GM04504 (cell line): ENCODE measurements at regions not wholly inside any gene's neighbourhood (a gene's known extent, or its start where the extent isn't known, plus 50 kb on each side); places are given as distances from the start of the nearest gene placed in this dataset.
"Not testable (repeated sequence)": the region's sequence is repeated elsewhere in the genome, so short reads cannot be mapped to it uniquely, and the experiment has no call there.

Experiments used
- DNase-seq: peaks from one replicate; pipeline ENCODE4 v3.0.0-alpha.2; 2012; ENCODE audit warnings: low read depth

DNA sequence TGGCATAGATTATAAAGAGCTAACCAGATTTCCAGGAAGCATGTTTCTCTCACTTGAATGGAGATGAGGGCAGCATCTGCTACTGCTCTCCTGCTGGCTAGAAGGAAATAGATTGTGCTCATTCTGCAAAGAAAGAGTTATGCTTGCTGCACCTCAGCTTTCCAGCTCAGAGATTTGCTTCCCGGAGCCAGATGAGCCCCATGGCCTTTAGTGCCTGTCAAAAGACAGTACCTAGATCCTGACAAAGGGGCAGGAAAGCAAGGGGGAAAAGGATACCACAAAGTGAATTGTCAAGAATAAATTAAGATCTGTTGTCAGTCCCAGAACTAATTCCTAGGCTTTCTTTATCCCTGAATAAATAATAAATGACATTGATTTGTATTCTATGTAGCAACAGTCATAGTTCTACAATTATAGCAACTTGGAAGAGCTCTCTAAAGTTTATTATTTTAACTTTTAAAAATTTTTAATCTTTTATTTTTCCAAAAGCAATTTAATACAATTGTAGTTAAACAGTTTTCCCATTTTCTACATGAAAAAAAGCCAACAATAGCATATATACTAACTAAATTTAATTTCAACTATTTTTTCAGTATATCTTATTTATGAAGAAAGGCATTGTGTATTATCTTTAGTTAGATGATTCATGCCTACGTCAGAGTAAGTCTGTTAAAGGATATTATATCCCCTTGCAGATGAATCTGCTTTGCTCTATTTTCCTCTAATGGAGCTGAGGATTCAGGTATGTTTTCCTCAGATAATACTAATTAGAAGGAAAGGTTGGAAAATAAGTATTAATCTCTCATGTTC is 306.1 kb upstream of the DDI1 start:
- DNase-seq: no peak

- no peak for DNase-seq
Measured at GRCh38 chr11:103731670-103732069, 304.8 kb upstream of the DDI1 start.

DNA sequence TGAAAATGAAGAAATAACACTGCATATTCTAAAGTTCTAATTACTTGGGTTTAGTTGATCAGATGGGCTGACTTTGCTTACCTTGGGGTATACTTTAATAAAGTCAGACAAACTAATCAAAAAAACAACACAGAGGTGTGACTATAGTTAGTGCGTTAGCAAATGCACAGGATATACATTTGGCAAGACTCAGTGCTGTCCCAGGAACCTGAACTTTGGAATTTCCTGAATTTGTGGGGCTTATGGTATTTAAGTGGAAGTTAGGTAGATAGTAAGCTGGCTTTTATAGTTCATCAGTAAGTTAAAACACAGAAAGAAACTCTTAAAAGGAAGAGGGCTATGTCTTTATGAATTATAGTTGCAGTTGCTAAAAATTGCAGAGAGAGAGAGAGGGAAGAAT is 302.6 kb upstream of the DDI1 start:
- no peak for DNase-seq

- no peak for DNase-seq
Measured at GRCh38 chr11:103735497-103736032, 300.9 kb upstream of the DDI1 start.

DNA sequence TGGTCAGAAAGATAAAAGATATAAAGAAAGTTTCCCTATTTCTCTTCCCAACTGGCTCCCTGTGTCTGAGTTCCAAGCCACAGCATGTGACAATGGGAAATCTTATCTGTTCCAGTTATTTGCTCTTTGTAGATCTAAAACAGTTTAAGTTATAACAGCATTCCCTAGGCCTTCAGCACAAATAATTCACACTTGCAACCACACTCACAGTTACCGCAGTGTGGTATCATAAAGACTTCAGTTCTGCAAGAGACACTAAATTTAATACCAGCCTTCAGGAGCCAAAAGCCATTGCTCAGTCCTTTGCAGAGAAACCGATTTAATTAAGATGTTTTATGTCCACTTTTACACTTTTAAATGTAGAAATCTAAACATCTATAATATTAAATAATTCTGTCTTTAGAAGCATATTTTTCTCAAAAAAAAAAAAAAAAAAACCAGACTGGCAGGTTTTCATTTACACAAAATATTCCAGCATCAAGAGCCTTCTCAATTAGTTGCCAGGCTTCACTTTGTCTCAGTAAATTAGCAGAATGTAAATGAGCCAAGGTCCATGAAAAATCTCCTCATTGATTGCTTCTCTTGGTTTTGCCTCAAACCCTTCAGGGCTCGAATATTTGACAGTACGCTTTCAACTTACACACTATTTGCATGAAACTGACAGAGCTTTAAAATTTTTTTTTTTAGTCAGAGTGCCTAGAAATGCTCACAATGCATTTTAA is 300.0 kb upstream of the DDI1 start:
- DNase-seq: no peak

GRCh38 chr11:103737037-103737622 is 299.3 kb upstream of the DDI1 start:
- no peak for DNase-seq

- DNase-seq: no peak
Measured at GRCh38 chr11:103737747-103738146, 298.7 kb upstream of the DDI1 start.

DNA sequence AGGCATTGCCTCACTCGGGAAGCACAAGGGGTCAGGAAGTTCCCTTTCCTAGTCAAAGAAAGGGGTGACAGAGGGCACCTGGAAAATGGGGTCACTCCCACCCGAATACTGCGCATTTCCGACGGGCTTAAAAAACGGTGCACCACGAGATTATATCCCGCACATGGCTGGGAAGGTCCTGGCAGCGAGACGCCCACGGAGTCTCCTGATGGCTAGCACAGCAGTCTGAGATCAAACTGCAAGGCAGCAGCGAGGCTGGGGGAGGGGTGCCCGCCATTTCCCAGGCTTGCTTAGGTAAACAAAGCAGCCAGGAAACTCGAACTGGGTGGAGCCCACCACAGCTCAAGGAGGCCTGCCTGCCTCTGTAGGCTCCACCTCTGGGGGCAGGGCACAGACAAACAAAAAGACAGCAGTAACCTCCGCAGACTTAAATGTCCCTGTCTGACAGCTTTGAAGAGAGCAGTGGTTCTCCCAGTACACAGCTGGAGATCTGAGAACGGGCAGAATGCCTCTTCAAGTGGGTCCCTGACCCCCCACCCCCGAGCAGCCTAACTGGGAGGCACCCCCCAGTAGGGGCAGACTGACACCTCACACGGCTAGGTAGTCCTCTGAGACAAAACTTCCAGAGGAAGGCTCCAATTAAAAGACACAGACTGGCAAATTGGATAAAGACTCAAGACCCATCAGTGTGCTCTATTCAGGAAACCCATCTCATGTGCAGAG is 297.2 kb upstream of the DDI1 start:
- not testable (repeated sequence) for DNase-seq

DNA sequence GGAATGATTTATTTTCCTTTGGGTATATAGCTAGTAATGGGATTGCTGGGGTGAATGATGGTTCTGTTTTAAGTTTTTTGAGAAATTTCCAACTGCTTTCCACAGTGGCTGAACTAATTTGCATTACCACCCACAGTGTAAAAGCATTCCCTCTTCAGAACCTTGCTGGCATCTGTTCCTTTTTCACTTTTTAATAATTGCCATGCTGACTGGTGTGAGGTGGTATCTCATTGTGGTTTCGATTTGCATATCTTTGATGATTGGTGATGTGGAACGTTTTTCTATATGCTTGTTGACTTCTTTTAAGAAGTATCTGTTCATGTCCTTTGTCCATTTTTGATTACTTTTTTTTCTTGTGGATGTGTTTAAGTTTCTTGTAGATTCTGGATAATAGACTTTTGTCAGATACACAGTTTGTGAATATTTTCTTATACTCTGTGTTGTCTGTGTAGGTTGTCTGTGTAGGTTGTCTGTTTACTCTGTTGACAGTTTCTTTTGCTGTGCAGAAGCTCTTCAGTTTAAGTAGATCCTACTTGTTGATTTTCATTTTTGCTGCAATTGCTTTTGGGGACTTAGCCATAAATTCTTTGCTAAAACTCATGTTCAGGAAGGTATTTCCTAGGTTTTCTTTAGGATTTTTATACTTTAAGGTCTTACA is 291.8 kb upstream of the DDI1 start:
- no peak for DNase-seq

- DNase-seq: no peak
Measured at GRCh38 chr11:103749158-103749557, 287.3 kb upstream of the DDI1 start.

DNA sequence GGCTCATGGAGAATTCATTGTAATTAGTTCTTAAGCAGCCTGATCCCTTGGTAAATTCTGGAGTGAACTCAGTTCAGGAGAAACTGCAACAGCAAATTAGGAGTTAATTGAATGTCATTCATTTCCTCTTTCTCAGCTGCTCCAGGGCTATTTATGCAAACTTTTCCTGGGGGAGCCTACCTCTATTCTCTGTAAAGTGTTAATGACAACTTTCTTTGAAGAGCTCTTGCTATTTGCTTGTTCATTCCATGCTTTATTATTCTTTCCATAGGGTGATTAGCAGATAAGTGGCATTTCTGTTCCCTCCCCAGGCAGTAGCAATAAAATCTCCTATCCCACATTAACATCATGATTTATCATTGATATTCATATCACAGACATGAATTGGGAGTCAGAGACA is 267.6 kb upstream of the DDI1 start:
- DNase-seq: no peak

- peak; percentile 64 for DNase-seq
Measured at GRCh38 chr11:103773059-103773458, 263.4 kb upstream of the DDI1 start.

GRCh38 chr11:103773537-103773936 is 262.9 kb upstream of the DDI1 start:
- DNase-seq: no peak

GRCh38 chr11:103779054-103779453 is 257.4 kb upstream of the DDI1 start:
- no peak for DNase-seq

DNA sequence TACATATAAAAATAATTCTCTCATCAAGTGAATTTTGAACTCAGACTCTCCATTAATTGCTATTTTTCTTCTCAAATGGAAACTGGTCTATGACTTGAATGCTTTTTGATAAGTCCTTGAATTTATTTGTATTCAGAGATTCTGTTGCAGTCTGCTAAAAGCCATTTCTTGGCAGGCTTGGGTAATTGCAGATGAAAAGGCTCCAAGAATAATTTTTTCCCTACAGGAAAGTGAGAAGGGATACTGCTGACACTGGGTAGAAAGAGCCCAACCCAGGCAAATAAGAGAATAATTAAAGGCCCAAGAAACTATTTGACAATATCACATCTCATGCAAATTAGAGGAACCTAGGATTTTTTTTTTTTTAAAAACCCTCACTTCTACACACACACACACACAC is 246.5 kb upstream of the DDI1 start:
- DNase-seq: no peak

- DNase-seq: no peak
Measured at GRCh38 chr11:103792981-103793468, 243.4 kb upstream of the DDI1 start.

DNA sequence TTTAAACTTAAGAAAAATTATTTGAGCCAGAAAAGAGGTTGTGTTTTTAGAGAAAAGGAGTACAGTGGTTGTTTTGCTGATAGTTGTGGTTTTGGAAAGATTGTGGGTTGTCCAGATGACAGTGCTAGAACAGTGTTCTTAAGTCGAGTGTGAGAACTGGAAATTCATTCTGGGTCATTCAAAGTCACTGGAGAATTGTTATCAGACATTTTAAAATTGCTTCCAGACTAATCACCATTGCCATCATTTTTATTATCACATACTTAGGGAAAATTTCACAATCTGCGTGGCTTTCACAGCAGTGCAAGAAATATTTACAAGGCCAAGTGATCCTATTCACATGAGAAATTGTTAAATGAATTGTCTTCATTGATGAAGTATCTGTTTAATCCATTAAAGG is 242.2 kb upstream of the DDI1 start:
- DNase-seq: no peak

DNA sequence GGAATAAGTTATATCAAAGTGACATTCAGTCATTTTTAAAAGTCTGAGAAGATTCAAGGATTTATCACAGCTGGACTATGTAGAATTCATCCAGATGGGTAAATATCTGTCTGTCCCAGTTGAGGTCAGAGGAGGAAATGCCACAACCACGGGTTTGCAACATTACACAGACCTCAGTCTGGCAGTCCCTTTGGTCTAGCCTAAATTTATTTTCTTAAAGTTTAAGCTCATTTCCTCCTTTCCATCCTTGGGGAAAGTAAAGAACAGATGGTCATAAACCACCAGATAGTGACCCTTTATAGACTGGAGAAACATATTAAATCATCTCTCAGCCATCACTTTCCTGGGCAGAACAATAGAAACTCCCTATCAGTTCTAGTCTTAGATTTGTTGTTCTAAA is 238.4 kb upstream of the DDI1 start:
- peak; percentile 77 for DNase-seq

DNA sequence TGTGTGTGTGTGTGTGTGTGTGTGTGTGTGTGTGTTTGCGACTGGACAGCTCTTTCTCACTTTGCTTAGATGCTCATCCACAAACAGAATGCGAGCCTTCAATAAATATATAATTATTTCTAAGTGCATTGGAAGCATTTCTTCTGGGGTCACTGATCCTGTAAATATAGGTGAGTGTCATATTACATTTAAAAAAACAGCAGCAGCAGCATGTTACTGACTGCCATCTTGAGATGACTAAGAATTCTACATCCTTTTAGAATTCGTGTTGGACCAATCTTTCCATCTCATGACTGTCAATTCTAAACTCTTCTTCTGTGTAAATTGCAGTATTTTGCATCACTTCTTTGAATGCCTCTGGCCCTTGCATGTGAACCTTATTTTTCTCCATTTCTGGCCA is 238.0 kb upstream of the DDI1 start:
- DNase-seq: no peak

DNA sequence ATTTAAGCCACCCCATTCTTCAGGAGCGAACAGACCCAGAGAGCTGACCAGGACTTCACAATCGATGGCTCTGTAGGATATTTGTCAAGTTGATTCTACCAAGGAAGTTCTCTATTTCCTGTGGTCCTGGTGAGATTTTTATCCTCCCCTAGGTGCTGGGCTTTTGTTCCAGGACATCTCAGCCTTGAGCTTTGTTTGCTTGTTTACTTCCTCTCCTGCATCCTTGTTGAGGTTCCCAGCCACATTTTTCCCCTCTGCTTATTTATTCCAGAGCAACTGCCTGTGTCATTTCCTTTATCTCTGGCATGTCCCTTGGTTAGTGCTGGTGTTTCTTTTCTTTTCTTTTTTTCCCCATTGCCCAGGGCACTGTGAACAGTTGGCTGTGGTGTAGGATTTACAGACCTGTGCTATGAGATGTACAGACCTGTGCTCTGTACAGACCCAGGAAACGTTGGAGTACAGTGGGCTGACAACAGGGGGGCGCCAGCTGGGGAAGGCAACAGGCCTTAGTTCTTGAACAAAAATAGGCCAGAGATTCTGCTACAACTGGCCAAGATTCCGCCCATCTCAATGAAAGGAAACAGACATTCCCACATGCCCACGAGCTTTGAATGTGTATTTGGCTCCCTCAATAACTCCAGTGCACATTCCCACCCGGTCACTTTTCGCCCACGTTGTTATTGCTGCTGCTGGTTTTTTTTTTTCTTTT is 235.9 kb upstream of the DDI1 start:
- DNase-seq: no peak

DNA sequence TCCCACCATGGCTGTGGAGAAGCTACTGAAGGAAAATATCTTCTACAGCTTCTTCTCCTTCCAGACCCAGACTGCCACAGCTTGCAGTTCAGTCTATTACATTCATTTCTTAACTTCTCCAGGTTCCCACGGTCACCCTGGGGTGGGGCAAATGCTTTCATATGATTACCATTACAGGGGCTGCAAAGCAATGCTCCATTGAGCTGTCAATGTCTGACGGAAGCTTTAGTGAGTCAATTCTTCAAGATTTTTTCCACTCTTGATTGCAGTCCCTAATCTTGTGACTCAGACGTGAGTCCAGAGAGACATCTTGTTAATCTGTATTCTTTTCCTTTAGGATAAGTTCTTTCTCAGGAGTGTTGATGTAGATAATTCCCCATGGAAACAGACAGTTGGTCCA is 233.4 kb upstream of the DDI1 start:
- peak; percentile 38 for DNase-seq
